ENCODE measurements at regions not wholly inside any gene's neighbourhood (a gene's known extent, or its start where the extent isn't known, plus 50 kb on each side); places are given as distances from the start of the nearest gene placed in this dataset.

GRCh38 chr5:35359859-35360258 is 129.6 kb upstream of the PRLR start:
- no peak for DNase-seq

- DNase-seq: no peak
Observed at GRCh38 chr5:35357973-35358372, 127.7 kb upstream of the PRLR start.

DNA sequence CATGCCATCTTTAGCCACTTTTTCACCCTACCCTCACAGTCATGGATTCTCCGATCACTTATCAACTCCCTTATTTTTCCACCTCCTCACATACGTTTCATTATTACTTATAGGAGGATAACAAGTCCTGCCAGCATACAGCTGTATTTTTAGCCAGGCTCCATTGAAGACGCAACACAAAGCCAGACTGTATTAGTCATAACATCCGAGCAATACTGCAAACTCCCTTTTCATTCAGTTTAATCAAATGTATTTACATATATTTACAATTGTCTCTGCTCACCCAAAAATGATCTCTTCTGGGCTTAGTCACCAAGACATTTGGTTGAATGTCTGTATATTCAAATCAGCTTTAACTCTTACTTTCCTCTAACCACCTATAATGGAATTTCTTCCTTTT is 126.4 kb upstream of the PRLR start:
- DNase-seq: peak; percentile 31

- no peak for DNase-seq
Observed at GRCh38 chr5:35354751-35355150, 124.5 kb upstream of the PRLR start.

DNA sequence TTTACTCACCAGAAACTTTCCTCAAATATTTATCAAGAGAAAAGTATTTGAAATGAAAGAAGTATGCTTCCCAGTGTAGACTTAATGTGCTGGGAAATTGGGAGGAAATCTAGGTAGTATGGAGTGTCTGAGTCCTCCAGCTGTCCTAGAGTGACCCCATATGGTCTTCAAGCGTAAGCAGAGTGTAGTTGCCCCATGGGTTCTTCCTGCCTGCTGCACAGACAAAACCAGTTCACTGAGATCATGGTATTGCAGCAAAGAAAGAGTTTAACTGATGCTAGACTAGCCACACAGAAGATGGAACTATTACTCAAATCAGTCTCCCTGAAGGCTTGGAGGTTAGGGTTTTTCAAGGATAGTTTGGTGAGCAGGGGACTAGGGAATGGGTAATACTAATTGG is 114.9 kb upstream of the PRLR start:
- peak; percentile 31 for DNase-seq

GRCh38 chr5:35342664-35343063 is 112.4 kb upstream of the PRLR start:
- no peak for DNase-seq

DNA sequence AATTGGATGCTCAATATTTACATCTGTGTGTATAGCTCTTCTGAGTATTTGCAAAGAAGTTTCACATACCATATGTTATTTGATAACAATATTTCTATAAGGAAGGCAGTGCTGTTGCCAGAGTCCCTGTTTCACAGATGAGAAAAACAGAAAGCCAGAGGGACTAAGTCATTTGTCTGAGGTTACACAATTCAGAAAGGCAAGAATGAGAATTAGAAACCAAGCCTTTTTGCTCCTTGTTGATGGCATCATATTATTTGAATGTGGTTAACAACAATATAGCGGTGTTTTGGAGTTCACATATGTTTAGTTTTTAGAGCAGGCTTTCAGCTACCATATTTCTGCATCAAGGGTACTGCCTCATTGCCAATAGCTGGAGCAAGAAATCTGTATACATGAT is 110.9 kb upstream of the PRLR start:
- no peak for DNase-seq

DNA sequence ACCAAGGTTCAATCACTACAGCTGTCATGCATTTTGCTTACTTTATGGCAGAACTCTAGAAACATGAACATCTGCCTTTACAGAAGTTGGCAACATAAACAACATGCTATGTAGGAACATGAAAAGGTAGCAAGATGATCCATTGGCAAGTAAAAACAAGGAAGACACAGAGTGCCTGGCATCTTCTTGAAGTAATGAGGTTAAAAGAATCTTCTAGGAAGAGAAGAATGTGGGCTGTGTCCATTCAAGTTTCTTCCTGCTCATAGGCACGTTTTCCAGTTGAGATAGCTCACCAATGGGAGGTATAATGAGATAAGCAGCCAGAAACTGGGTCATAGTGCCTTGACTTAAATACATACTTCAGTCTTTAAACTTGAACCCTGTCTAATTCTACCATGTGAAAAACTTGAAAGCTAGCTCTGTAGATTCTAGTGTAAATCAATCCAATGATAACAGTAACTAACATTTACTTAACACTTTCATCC is 109.4 kb upstream of the PRLR start:
- DNase-seq: no peak

DNA sequence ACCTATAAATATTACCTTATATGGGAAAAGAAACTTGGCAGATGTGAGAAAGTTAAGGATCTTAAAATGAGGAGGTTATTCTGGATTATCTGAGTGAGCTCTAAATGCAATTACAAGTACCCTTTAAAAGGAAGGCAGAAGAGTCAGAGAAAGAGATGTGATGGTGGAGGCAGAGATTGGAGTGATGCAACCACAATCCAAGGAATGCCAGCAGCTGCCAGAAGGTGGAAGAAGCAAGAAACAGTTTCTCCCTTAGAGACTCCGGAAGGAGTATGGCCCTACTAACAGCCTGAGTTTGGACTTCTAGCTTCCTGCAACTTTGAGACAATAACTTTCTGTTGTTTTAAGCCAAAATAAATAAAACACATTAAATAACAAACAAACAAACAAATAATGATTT is 108.7 kb upstream of the PRLR start:
- DNase-seq: no peak

- peak; percentile 6 for DNase-seq
Observed at GRCh38 chr5:35338157-35338453, 107.8 kb upstream of the PRLR start.

- no peak for DNase-seq
Observed at GRCh38 chr5:35337340-35338156, 107.3 kb upstream of the PRLR start.

- no peak for DNase-seq
Observed at GRCh38 chr5:35336230-35336629, 105.9 kb upstream of the PRLR start.

- DNase-seq: no peak
Observed at GRCh38 chr5:35335752-35336151, 105.5 kb upstream of the PRLR start.

DNA sequence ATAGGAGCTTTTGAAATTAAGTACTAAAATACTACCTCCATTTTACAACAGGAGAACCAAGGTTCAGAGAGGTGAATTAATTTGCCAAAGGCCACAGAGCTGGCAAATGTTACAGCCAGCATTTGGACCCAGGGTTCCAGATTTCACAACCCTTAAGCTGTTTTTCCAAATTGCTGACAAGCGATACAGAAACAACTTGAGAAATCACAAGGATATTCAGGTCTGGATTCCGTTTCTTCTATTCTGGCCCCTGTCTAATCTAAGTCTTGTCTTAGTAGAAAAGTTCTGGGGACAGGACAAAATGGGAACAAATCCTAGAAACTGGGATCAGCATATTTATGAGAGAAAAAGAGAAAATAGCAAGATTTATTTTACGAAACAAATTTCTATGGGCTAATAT is 103.1 kb upstream of the PRLR start:
- DNase-seq: no peak

DNA sequence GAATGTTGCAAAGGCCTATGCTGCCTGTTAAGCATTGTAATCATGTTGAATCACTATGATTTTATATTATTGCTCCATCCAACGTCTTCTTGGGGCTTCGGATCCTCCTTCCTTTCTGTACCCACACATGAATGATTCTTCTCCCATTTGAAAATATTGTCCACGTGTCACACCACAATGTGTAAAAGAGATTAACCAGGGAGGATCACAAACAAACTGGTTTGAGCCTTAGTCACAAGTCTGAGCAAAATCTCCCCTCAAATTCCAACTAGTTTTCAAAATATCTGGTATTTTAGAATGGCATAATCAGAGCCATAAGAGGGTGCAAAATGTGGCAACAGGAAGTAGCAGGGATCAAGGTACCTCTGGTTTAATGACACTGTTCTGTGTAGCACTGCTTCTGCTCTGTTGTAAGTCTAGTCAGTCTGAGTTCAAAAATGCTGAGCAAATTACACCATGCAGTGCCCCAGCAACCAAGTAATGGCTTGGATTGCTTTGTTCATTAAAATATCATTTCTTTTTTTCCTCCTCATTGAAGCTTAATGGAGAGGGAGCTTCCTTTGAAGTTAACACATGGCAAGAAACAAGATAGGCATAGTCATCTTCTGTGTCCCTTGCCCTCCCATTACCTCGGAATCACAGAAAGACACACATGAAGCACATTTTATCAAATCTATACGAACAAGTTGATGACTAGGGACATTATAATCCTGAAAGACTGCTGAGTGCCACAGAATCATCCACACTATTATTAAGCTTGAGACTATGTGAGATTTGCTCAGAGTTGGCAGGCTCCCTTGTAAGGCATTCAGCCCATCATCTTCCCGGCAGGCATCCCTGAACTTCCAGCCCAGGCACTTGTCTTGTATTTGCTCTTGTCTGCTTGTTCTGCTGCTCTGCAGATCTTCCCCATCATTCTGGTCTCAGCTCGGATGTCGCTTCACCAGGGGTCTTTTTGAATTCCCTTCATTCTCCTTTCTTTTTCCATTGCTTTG is 102.0 kb upstream of the PRLR start:
- DNase-seq: no peak

GRCh38 chr5:35325836-35326235 is 95.5 kb upstream of the PRLR start:
- DNase-seq: no peak

DNA sequence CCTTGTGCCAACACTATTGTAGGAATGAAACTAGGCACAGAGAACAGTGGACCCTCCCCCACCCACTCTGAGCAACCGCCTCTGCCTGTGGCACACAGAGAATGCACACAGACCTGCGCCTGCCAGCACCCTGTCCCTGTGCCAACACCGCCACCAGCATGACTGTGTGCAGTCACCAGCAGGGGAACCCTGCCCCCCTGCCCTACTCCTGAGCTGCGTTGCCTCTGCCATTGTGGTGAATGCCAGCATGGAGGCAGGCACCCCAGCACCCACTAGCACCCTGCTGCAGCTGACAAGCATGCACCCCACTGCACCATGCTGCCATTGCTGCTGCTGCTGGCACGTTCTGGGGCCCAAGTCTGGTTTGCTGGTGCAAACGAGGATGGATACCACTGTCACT is 94.4 kb upstream of the PRLR start:
- DNase-seq: no peak

DNA sequence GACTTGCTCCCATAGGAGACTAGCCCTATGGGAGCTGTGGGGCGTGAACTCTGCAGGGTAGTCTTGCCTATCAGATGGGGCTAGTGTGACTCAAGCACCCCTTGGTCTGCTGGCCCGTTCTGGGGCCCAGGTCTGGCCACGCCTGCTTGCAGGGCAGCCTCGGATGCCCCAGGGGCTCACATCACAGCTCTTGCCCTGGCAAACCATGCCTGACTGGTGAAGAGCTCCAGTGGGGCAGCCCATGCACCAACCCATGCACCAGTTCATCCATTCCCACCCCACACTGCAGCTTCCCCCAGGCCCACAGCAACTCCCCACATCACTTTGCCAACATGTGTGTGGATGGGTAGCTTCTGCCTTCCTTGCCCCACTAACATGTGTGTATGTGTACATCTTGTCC is 93.9 kb upstream of the PRLR start:
- DNase-seq: no peak

DNA sequence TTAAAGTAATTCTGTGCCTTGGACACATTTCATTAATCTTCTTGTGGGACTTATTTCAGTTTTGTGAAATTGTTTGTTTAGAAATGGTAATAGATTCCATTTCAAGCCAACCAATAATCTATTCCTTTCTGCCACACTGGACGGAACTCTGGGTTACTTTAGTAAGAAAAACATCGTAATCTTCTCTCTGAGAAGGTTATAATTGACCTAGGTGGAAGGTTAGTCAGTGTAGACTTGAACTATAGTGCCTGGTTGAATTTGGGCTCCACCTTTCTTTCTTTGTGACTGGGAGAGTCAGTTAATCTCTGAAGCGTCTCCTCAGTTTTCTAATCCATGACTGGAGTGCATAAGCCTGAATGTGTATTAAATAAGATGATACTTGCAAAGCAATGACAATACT is 89.7 kb upstream of the PRLR start:
- no peak for DNase-seq

DNA sequence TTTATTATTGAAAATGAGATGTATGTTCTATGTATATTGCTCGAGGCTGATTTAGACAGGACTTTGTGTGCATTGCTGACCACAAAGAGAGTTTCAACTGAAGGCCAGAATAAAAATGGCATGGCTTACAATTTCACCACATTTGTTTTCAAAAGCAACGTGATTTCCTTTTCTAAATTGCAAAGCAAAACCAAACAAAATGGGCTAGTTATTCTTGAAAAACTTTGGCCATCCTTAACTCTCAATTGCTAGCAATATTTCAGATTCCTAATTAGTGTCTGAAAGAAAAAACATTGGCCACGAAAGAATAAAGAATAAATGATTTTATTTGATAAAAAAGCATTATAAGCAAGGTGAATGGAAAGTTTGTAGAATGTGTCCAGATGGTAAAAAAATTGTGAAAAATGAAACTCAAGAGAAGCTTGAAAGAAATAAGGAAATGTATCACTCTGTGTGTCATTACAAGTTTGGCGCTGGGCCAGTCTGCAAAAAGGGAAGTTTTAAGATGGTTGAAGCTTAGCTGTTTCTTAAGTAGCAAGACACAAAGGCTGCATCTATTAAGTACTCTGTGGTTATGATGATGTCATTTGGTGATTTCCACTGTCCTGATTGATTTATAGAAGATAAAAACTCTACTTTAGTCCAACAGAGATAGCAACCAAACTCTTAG is 89.2 kb upstream of the PRLR start:
- DNase-seq: peak; percentile 2

GRCh38 chr5:35317586-35317985 is 87.3 kb upstream of the PRLR start:
- DNase-seq: no peak

GRCh38 chr5:35316611-35317274 is 86.5 kb upstream of the PRLR start:
- no peak for DNase-seq

GRCh38 chr5:35313291-35313690 is 83.0 kb upstream of the PRLR start:
- peak; percentile 42 for DNase-seq
